PC-3 (cell line): ENCODE measurements at regions not wholly inside any gene's neighbourhood (a gene's known extent, or its start where the extent isn't known, plus 50 kb on each side); places are given as distances from the start of the nearest gene placed in this dataset.

Experiments used
- ATAC-seq: fragments of 200-7000 bp; cut with Tn5 transposase; 2 replicates; pipeline ENCODE4 v1.9.1; 2020; ENCODE audit warnings: mild to moderate bottlenecking, moderate library complexity
- BruUV-seq: library from RNA; stranded (reverse); fragments of 400-500 nt; replicated peaks from 2 replicates; lab custom pipeline; 2021; lab: Mats Ljungman, UMichigan
- CTCF ChIA-PET: fragments of 300-600 bp; sonication (Branson Sonifier 250); formaldehyde crosslinking; loops from one replicate; lab custom pipeline; 2022; ENCODE audit warnings: antibody characterized with exemption; lab: Charles Lee
- POLR2A ChIA-PET: fragments of 300-600 bp; sonication (Branson Sonifier 250); formaldehyde crosslinking; loops from one replicate; lab custom pipeline; 2022; ENCODE audit warnings: antibody characterized with exemption; ENCODE audit not compliant: unreplicated experiment; lab: Charles Lee
- DNase-seq: peaks from one replicate; pipeline ENCODE4 v3.0.0-alpha.2; 2015
- H2AFZ ChIP-seq: fragments of 300-600 bp; sonication (generic); 2 replicates; pipeline ENCODE4 v1.6.0; 2016; ENCODE audit warnings: antibody characterized with exemption, low read length
- H3F3A ChIP-seq: fragments of 300-600 bp; sonication (generic); one replicate; pipeline ENCODE4 v1.6.0; 2017; ENCODE audit warnings: antibody characterized with exemption, low read length, control low read depth, mild to moderate bottlenecking; ENCODE audit not compliant: unreplicated experiment
- H3K27ac ChIP-seq: fragments of 300-600 bp; sonication (generic); 2 replicates; pipeline ENCODE4 v1.5.1; 2016; ENCODE audit warnings: mild to moderate bottlenecking, low read length
- H3K27me3 ChIP-seq: fragments of 300-600 bp; sonication (generic); 2 replicates; pipeline ENCODE4 v1.6.1; 2016; ENCODE audit warnings: low read length, mixed read lengths
- H3K36me3 ChIP-seq: fragments of 300-600 bp; sonication (generic); 2 replicates; pipeline ENCODE4 v1.6.1; 2016; ENCODE audit warnings: low read depth, mixed run types, low read length, mixed read lengths
- H3K4me1 ChIP-seq: fragments of 300-600 bp; sonication (generic); 2 replicates; pipeline ENCODE4 v1.5.1; 2016; ENCODE audit warnings: low read length; ENCODE audit not compliant: insufficient read depth
- H3K4me2 ChIP-seq: fragments of 300-600 bp; sonication (generic); 2 replicates; pipeline ENCODE4 v1.6.0; 2016; ENCODE audit warnings: low read length
- H3K4me3 ChIP-seq: fragments of 300-600 bp; sonication (generic); 2 replicates; pipeline ENCODE4 v1.5.1; 2016; ENCODE audit warnings: mild to moderate bottlenecking, low read length, mixed read lengths
- H3K79me2 ChIP-seq: fragments of 300-600 bp; sonication (generic); 2 replicates; pipeline ENCODE4 v1.6.1; 2017; ENCODE audit warnings: low read length, mixed read lengths
- H3K9ac ChIP-seq: fragments of 300-600 bp; sonication (generic); 2 replicates; pipeline ENCODE4 v1.6.0; 2016; ENCODE audit warnings: mild to moderate bottlenecking, low read length
- H3K9me2 ChIP-seq: fragments of 300-600 bp; sonication (generic); replicated peaks from 2 replicates; pipeline ENCODE4 v1.6.1; 2016; ENCODE audit warnings: mixed run types, low read length, mixed read lengths
- H3K9me3 ChIP-seq: fragments of 300-600 bp; sonication (generic); 2 replicates; pipeline ENCODE4 v1.6.1; 2016; ENCODE audit warnings: low read length, mixed read lengths
- H4K20me1 ChIP-seq: fragments of 300-600 bp; sonication (generic); 2 replicates; pipeline ENCODE4 v1.6.1; 2016; ENCODE audit warnings: low read length, mixed read lengths
- EZH2 ChIP-seq: fragments of 300-600 bp; sonication (generic); IDR thresholded peaks from one replicate; pipeline ENCODE4 v1.6.1; 2017; ENCODE audit warnings: antibody characterized with exemption, mild to moderate bottlenecking, low read length; ENCODE audit not compliant: unreplicated experiment
- EZH2phosphoT487 ChIP-seq: fragments of 300-600 bp; sonication (generic); IDR thresholded peaks from 2 replicates; pipeline ENCODE4 v1.6.1; 2018; ENCODE audit warnings: mild to moderate bottlenecking, antibody characterized with exemption, low read length, borderline replicate concordance
- intact Hi-C: fragments of 100-400 bp; cut with micrococcal nuclease; formaldehyde crosslinking; loops from 2 replicates; pipeline ENCODE4 v1.9.0; 2023
- TF ChIP-seq, protein P1 (sequence below): fragments of 300-600 bp; sonication (generic); conservative IDR thresholded peaks from 2 replicates; pipeline ENCODE4 v1.5.1; 2017; ENCODE audit warnings: antibody characterized with exemption, low read depth, mild to moderate bottlenecking, low read length

DNA sequence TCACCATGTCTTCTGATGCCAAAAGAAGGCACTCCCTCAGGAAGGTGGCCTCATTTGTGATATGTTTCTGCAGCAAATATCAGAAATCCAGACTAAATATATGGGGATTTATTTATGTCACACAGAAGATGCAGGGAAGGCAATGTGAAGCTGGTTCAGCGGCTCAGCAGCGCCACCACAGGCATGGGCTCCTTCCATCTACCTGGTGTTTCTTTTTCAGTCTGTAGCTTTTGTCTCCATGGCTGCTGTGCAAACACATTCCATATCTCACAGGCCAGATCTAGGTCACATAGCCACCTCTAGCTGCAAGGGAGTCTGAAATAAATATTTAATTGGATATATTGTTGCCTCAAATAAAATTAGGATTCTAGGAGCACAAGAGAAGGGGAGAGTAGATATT is 502.1 kb upstream of the IL12A start:
- intact Hi-C loops: no loop called here
- no peak overlapping the region for H3K4me2 ChIP-seq
- no peaks in the 10 kb centered on the region for H3K79me2 ChIP-seq
- H3K9me2 ChIP-seq: no peaks in the 10 kb centered on the region
- POLR2A ChIA-PET: no interaction called here
- no peaks in the 10 kb centered on the region for H3F3A ChIP-seq
- no peaks in the 10 kb centered on the region for H3K36me3 ChIP-seq
- no peak overlapping the region for H3K4me3 ChIP-seq
- CTCF ChIA-PET: no interaction called here
- no peaks in the 10 kb centered on the region for H3K9me3 ChIP-seq
- no peaks in the 10 kb centered on the region for H3K4me1 ChIP-seq
- ATAC-seq (no peak), DNase-seq (peak; percentile 47)
- H3K27me3 ChIP-seq: peaks cover 20% of the 10 kb centered on the region
- H2AFZ ChIP-seq: no peak overlapping the region
- H4K20me1 ChIP-seq: no peaks in the 10 kb centered on the region
- BruUV-seq: no TSS peak
- TF ChIP-seq, protein P1, sequence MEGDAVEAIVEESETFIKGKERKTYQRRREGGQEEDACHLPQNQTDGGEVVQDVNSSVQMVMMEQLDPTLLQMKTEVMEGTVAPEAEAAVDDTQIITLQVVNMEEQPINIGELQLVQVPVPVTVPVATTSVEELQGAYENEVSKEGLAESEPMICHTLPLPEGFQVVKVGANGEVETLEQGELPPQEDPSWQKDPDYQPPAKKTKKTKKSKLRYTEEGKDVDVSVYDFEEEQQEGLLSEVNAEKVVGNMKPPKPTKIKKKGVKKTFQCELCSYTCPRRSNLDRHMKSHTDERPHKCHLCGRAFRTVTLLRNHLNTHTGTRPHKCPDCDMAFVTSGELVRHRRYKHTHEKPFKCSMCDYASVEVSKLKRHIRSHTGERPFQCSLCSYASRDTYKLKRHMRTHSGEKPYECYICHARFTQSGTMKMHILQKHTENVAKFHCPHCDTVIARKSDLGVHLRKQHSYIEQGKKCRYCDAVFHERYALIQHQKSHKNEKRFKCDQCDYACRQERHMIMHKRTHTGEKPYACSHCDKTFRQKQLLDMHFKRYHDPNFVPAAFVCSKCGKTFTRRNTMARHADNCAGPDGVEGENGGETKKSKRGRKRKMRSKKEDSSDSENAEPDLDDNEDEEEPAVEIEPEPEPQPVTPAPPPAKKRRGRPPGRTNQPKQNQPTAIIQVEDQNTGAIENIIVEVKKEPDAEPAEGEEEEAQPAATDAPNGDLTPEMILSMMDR: peak; percentile 63
- no peak for TF ChIP-seq EZH2phosphoT487
- TF ChIP-seq EZH2: no peak
- no peak overlapping the region for H3K9ac ChIP-seq
- no peak overlapping the region for H3K27ac ChIP-seq

DNA sequence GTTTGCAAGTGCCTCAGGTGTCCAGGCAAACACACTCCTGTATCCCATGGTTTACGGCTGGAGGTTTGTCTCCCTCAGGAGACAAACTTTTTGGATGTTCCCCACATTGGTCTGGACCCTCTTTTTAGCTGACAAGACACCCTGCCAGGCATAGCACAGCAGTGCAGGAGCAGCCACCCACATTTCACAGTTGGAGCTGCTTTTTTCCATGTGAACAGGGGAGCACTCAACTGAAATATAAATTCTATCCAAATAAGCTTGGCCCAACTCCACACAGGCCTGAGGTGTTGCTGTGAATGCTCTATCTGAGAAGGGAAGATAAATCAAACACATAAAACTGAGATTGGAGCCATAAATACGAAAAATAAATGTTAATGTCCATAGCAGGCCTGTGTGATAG is 501.3 kb upstream of the IL12A start:
- Histone ChIP-seq H3K4me3 (no peak overlapping the region), H3K4me2 (no peak overlapping the region), H3K79me2 (no peaks in the 10 kb centered on the region), H3K9ac (no peak overlapping the region), H3K4me1 (no peaks in the 10 kb centered on the region), H3F3A (no peaks in the 10 kb centered on the region), H4K20me1 (no peaks in the 10 kb centered on the region), H3K27ac (no peak overlapping the region), H3K9me2 (no peaks in the 10 kb centered on the region), H2AFZ (no peak overlapping the region), H3K9me3 (no peaks in the 10 kb centered on the region), H3K36me3 (no peaks in the 10 kb centered on the region), H3K27me3 (peaks cover 16% of the 10 kb centered on the region)
- intact Hi-C loops: no loop called here
- POLR2A ChIA-PET: no interaction called here
- DNase-seq (no peak), ATAC-seq (no peak)
- BruUV-seq: no TSS peak
- TF ChIP-seq EZH2phosphoT487 (no peak), EZH2 (no peak)
- TF ChIP-seq, protein P1: no peak
- CTCF ChIA-PET: no interaction called here

DNA sequence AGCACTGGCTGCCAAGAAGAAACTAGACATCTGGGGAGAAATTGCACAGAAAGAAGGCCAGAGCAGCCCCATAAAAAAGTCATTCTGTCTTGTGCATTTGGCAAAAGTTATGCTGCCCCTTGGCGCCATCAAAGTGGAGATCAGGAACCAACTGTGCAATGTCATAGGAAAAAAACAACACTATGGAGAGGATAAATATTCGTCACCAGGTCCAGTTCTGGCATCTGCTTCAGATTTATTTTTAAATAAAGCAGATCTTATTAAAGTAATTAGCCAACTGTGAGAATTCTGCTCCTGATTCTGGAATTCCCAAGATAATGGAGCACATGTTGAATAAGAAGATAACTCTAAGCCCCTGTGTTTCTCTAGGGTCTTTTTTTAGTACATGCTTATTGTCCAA is 500.0 kb upstream of the IL12A start:
- intact Hi-C loops: no loop called here
- BruUV-seq: no TSS peak
- no peak overlapping the region for H3K4me2 ChIP-seq
- TF ChIP-seq EZH2phosphoT487 (no peak), EZH2 (no peak)
- TF ChIP-seq, protein P1: no peak
- DNase-seq (no peak), ATAC-seq (no peak)
- no peaks in the 10 kb centered on the region for H3K9me2 ChIP-seq
- H3K4me1 ChIP-seq: no peaks in the 10 kb centered on the region
- ChIA-PET POLR2A (no interaction called here), CTCF (no interaction called here)
- H3K27me3 ChIP-seq: peaks cover 6% of the 10 kb centered on the region
- H3K79me2 ChIP-seq: no peaks in the 10 kb centered on the region
- no peaks in the 10 kb centered on the region for H3F3A ChIP-seq
- no peak overlapping the region for H2AFZ ChIP-seq
- no peaks in the 10 kb centered on the region for H3K36me3 ChIP-seq
- H3K4me3 ChIP-seq: no peak overlapping the region
- no peak overlapping the region for H3K9ac ChIP-seq
- H3K9me3 ChIP-seq: no peaks in the 10 kb centered on the region
- H3K27ac ChIP-seq: no peak overlapping the region
- no peaks in the 10 kb centered on the region for H4K20me1 ChIP-seq
